ENCODE measurements at regions not wholly inside any gene's neighbourhood (a gene's known extent, or its start where the extent isn't known, plus 50 kb on each side); places are given as distances from the start of the nearest gene placed in this dataset.

DNA sequence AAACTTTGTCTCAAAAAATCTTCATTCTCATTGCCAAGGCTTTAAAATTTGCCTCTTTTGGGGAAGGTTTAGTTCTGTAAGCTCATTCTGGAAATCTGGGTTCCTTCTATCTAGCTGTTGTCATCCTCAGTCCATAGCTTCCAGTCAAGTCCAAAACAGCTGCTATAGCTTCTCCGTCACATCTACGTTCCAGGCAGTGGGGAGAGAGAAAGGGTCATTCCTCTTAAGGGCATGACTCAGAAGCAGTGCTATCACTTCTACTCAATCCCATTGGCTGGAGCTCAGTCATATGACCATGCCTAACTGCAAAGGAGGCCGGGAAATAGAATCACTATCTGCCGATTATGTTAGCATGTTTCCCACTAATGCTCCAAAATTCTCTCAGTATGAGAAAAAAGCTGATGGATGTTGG, 141.4 kb upstream of the PTPN1 start:
- TF ChIP-seq, protein P1, sequence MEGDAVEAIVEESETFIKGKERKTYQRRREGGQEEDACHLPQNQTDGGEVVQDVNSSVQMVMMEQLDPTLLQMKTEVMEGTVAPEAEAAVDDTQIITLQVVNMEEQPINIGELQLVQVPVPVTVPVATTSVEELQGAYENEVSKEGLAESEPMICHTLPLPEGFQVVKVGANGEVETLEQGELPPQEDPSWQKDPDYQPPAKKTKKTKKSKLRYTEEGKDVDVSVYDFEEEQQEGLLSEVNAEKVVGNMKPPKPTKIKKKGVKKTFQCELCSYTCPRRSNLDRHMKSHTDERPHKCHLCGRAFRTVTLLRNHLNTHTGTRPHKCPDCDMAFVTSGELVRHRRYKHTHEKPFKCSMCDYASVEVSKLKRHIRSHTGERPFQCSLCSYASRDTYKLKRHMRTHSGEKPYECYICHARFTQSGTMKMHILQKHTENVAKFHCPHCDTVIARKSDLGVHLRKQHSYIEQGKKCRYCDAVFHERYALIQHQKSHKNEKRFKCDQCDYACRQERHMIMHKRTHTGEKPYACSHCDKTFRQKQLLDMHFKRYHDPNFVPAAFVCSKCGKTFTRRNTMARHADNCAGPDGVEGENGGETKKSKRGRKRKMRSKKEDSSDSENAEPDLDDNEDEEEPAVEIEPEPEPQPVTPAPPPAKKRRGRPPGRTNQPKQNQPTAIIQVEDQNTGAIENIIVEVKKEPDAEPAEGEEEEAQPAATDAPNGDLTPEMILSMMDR (IDR thresholded peaks at IDR 0.05; ENCODE audit: low read depth, low read length), result no peak
- no peak for DNase-seq (ENCODE audit: extremely low read depth, low read depth)

DNA sequence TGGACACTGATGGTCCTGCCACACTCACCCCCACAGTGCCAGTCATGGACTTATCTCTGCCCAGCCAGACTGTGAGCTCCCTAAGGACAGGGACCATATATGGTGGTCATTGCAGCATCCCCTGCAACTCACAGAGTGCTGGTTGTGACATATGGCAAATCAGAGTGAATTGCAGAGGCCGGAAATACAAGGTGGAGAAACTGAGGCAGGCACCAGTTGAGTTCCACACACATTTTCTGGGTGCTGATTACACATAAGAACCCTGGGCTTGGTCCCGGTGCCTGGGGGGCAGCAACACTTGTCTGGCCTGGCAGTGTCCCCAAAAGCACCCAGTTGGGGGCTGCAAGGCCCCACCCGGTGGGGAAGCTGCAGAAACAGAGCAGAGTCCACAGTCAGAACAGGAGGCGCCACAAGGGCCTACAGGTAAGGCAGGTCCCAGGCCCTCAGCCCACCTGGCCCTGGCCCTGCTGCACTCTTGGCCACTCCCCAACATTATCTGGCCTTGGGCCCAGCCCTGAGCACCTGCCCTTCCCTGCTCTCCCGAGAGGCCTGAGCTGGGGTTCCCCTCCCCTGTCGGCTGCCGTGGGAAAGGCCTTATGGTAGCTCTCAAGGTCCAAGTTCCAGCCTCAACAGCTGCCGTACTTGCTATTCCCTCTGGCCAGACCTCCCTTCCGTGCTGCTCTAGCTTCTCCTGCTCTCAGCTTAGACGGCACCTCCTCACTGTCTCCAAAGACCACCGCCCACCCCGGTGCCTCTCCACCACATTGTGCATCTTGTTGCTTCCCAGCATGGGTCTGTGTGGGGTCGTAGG, 140.8 kb upstream of the PTPN1 start:
- no peak for DNase-seq (ENCODE audit: extremely low read depth, low read depth)
- TF ChIP-seq, protein P1 (IDR thresholded peaks at IDR 0.05; ENCODE audit: low read depth, low read length), result no peak

DNA sequence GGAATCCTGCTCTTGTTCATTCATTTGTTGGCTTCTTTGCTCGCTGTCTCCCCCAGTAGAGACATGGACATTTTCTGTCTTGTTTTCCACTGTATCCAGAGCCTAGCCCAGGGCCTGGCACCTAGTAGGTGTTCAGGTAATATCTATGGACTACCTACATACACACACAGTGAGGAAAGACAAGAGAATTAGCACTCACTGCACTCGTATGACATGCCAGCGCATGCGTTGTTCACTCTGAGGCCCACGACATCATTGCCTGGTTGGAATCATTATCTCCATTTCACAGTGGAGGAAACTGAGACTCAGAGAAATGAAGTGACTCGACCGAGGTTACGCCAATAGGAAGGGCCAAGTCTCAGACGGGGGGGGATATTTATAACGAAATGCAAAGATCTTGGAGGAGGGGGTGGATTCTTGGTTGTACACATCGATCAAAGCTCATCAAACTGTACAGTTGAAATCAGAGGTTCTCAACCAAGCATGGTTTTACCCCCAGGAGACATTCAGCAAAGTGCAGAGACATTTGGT, 140.1 kb upstream of the PTPN1 start:
- TF ChIP-seq, protein P1 (IDR thresholded peaks at IDR 0.05; ENCODE audit: low read depth, low read length), result no peak
- DNase-seq (ENCODE audit: extremely low read depth, low read depth), result no peak

DNA sequence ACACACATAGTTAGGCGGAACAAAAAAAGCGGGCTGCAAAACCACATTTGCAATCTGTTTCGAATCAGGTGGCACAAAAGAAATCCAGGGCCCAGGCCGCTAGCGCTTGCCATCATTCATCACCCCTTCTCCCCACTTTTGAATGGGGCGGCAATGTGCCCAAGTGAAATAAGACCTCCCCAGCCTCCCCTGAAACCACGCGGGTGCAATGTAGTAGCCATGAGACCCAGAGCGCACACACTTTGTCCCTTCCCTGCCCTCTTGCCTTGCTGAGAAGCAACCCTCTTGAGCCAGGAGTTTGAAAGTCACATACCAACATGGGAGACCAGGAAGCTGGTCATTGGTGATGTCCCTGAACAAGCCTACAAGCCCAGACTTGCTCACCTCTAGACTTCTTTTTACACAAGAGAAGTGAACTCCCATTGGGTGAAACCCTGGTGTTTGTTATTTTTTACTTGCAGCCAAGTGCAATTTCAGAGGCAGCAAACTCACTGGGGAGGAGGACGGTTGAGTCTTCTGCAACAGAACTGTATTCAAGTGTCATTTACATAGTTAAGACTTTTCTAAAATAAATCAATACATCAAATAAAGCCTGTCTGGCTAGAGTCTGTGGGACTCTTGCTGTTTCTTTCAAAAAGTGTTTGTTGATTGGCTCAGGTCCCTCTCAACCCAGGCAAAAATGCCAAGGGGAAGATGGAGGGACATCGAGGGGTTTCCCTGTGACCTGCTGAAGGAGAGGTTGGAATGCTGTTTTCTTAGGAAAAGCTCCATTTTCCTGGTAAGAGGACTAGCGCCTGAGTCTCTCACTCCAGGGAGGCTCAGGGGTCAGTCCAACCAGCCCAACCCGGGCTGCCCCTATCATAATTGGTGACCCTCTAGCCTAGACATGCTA, 138.1 kb upstream of the PTPN1 start:
- no peak for DNase-seq (ENCODE audit: extremely low read depth, low read depth)
- TF ChIP-seq, protein P1 (IDR thresholded peaks at IDR 0.05; ENCODE audit: low read depth, low read length), result no peak

DNA sequence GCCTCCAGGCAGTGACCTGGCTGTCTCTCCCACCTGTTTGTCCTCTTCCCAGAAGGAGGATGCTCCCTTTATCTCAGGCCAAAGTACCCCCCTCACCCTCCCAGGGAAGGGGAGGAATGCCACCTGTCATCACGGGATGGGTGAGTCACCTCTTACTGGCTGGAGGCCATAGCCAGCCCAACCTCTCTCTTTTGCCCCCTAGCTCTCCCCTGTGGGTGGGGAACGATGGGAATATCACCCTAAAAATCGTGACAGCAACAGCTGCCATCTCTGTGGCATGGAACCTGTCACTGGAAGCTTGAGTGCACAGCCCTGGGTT, 137.5 kb upstream of the PTPN1 start:
- TF ChIP-seq, protein P1 (IDR thresholded peaks at IDR 0.05; ENCODE audit: low read depth, low read length), result no peak
- DNase-seq (ENCODE audit: extremely low read depth, low read depth), result no peak

DNA sequence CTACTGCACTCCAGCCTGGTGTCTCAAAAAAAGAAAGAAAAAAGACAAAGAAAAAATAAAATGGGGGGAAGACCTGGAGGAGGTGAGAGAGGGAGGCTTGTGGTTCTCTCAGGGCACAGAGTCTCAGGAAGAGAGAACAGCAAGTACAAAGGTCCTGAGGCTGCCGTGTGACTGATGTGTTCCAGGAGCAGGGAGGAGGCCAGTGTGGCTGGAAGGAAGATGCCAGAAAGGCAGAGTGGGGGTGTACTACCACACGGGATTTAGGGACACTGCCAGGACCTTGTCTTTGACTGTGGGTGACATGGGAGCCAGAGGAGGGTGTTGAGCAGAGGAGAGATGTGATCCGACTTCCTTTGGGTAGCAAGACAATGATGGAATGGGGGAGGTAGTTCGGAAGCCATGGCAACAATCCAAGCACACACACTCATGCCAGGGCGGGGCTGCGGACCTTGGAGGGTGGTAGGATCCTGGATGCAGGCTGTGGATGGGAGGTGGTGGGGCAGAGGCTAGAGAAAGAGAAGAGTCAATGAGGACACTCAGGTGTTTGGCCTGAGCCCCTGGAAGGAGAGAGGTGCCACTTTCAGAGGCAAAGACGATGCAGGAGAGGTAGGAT, 136.4 kb upstream of the PTPN1 start:
- no peak for DNase-seq (ENCODE audit: extremely low read depth, low read depth)

More for the DNA sequence above, 136.4 kb upstream of the PTPN1 start:
- TF ChIP-seq, protein P1 (IDR thresholded peaks at IDR 0.05; ENCODE audit: low read depth, low read length), result no peak
